HG02943 (cell line): ENCODE measurements at regions not wholly inside any gene's neighbourhood (a gene's known extent, or its start where the extent isn't known, plus 50 kb on each side); places are given as distances from the start of the nearest gene placed in this dataset.
"Not testable (repeated sequence)": the region's sequence is repeated elsewhere in the genome, so short reads cannot be mapped to it uniquely, and the experiment has no call there.

Experiments used
- ATAC-seq: cut with Tn5 transposase; IDR thresholded peaks from one replicate; pipeline ENCODE4 v1.9.1; 2021; ENCODE audit warnings: mild to moderate bottlenecking, low read depth, moderate library complexity; ENCODE audit not compliant: unreplicated experiment

GRCh38 chr18:39223283-39223682 is 1657.7 kb upstream of the CELF4 start:
- no peak for ATAC-seq

- ATAC-seq: no peak
Measured at GRCh38 chr18:39215920-39216319, 1650.3 kb upstream of the CELF4 start.

- no peak for ATAC-seq
Measured at GRCh38 chr18:39211461-39211860, 1645.9 kb upstream of the CELF4 start.

GRCh38 chr18:39209173-39209572 is 1643.6 kb upstream of the CELF4 start:
- ATAC-seq: no peak

GRCh38 chr18:39208729-39209128 is 1643.1 kb upstream of the CELF4 start:
- no peak for ATAC-seq

GRCh38 chr18:39208190-39208589 is 1642.6 kb upstream of the CELF4 start:
- no peak for ATAC-seq

GRCh38 chr18:39206398-39207103 is 1641.0 kb upstream of the CELF4 start:
- not testable (repeated sequence) for ATAC-seq

- no peak for ATAC-seq
Measured at GRCh38 chr18:39205565-39206195, 1640.1 kb upstream of the CELF4 start.

- no peak for ATAC-seq
Measured at GRCh38 chr18:39200153-39200552, 1634.6 kb upstream of the CELF4 start.

- no peak for ATAC-seq
Measured at GRCh38 chr18:39199231-39199855, 1633.7 kb upstream of the CELF4 start.

GRCh38 chr18:39198376-39198775 is 1632.8 kb upstream of the CELF4 start:
- no peak for ATAC-seq

GRCh38 chr18:39191931-39192330 is 1626.3 kb upstream of the CELF4 start:
- no peak for ATAC-seq

GRCh38 chr18:39191058-39191457 is 1625.5 kb upstream of the CELF4 start:
- no peak for ATAC-seq

- no peak for ATAC-seq
Measured at GRCh38 chr18:39190508-39190907, 1624.9 kb upstream of the CELF4 start.

- no peak for ATAC-seq
Measured at GRCh38 chr18:39188278-39188677, 1622.7 kb upstream of the CELF4 start.

- ATAC-seq: no peak
Measured at GRCh38 chr18:39186008-39186407, 1620.4 kb upstream of the CELF4 start.

- ATAC-seq: no peak
Measured at GRCh38 chr18:39184176-39184575, 1618.6 kb upstream of the CELF4 start.

GRCh38 chr18:39178166-39178565 is 1612.6 kb upstream of the CELF4 start:
- no peak for ATAC-seq

- ATAC-seq: no peak
Measured at GRCh38 chr18:39172695-39173421, 1607.3 kb upstream of the CELF4 start.

GRCh38 chr18:39168723-39169122 is 1603.1 kb upstream of the CELF4 start:
- no peak for ATAC-seq

- no peak for ATAC-seq
Measured at GRCh38 chr18:39167990-39168389, 1602.4 kb upstream of the CELF4 start.
